CD4-positive, alpha-beta T cell treated with Interleukin-12 subunit alpha and Interleukin-12 subunit beta, for 1 hour (primary cell): ENCODE measurements at regions not wholly inside any gene's neighbourhood (a gene's known extent, or its start where the extent isn't known, plus 50 kb on each side); places are given as distances from the start of the nearest gene placed in this dataset.
"Not testable (repeated sequence)": the region's sequence is repeated elsewhere in the genome, so short reads cannot be mapped to it uniquely, and the experiment has no call there.

Experiments
- DNase-seq: peaks from one replicate; pipeline ENCODE4 v3.0.0-alpha.2; 2020

- no peak for DNase-seq
These were observed 126.0 kb upstream of the KCNJ6 start for GRCh38 chr21:38042246-38042645.

GRCh38 chr21:38048167-38048566, 131.9 kb upstream of the KCNJ6 start:
- DNase-seq, result no peak

- no peak for DNase-seq
These were observed 138.1 kb upstream of the KCNJ6 start for GRCh38 chr21:38054334-38054733.

GRCh38 chr21:38056481-38056880, 140.2 kb upstream of the KCNJ6 start:
- DNase-seq, result no peak

- no peak for DNase-seq
These were observed 141.4 kb upstream of the KCNJ6 start for GRCh38 chr21:38057626-38058025.

- DNase-seq, result no peak
These were observed 144.3 kb upstream of the KCNJ6 start for GRCh38 chr21:38060533-38060932.

- DNase-seq, result no peak
These were observed 151.0 kb upstream of the KCNJ6 start for GRCh38 chr21:38067086-38067739.

- no peak for DNase-seq
These were observed 156.2 kb upstream of the KCNJ6 start for GRCh38 chr21:38072489-38072888.

- DNase-seq, result no peak
These were observed 159.8 kb upstream of the KCNJ6 start for GRCh38 chr21:38075833-38076587.

- no peak for DNase-seq
These were observed 161.3 kb upstream of the KCNJ6 start for GRCh38 chr21:38077569-38077968.

- DNase-seq, result no peak
These were observed 164.6 kb upstream of the KCNJ6 start for GRCh38 chr21:38080888-38081287.

- no peak for DNase-seq
These were observed 165.5 kb upstream of the KCNJ6 start for GRCh38 chr21:38081708-38082107.

- DNase-seq, result no peak
These were observed 166.8 kb upstream of the KCNJ6 start for GRCh38 chr21:38082936-38083485.

- no peak for DNase-seq
These were observed 167.3 kb upstream of the KCNJ6 start for GRCh38 chr21:38083535-38083934.

GRCh38 chr21:38086580-38086979, 170.2 kb upstream of the KCNJ15 start:
- no peak for DNase-seq

GRCh38 chr21:38088916-38089762, 167.7 kb upstream of the KCNJ15 start:
- no peak for DNase-seq

GRCh38 chr21:38089763-38090046, 167.1 kb upstream of the KCNJ15 start:
- DNase-seq, result no peak

GRCh38 chr21:38091061-38091460, 165.7 kb upstream of the KCNJ15 start:
- not testable (repeated sequence) for DNase-seq

- no peak for DNase-seq
These were observed 164.7 kb upstream of the KCNJ15 start for GRCh38 chr21:38092051-38092450.

GRCh38 chr21:38095220-38095619, 161.6 kb upstream of the KCNJ15 start:
- DNase-seq, result no peak

- DNase-seq, result no peak
These were observed 159.0 kb upstream of the KCNJ15 start for GRCh38 chr21:38097789-38098188.

- DNase-seq, result no peak
These were observed 144.5 kb upstream of the KCNJ15 start for GRCh38 chr21:38112219-38112789.

- no peak for DNase-seq
These were observed 142.0 kb upstream of the KCNJ15 start for GRCh38 chr21:38114717-38115333.
